HCEC 1CT (cell line): ENCODE measurements at regions not wholly inside any gene's neighbourhood (a gene's known extent, or its start where the extent isn't known, plus 50 kb on each side); places are given as distances from the start of the nearest gene placed in this dataset.
"Not testable (repeated sequence)": the region's sequence is repeated elsewhere in the genome, so short reads cannot be mapped to it uniquely, and the experiment has no call there.

Experiments
- DNase-seq: peaks from one replicate; pipeline ENCODE4 v3.0.0-alpha.2; 2017

DNA sequence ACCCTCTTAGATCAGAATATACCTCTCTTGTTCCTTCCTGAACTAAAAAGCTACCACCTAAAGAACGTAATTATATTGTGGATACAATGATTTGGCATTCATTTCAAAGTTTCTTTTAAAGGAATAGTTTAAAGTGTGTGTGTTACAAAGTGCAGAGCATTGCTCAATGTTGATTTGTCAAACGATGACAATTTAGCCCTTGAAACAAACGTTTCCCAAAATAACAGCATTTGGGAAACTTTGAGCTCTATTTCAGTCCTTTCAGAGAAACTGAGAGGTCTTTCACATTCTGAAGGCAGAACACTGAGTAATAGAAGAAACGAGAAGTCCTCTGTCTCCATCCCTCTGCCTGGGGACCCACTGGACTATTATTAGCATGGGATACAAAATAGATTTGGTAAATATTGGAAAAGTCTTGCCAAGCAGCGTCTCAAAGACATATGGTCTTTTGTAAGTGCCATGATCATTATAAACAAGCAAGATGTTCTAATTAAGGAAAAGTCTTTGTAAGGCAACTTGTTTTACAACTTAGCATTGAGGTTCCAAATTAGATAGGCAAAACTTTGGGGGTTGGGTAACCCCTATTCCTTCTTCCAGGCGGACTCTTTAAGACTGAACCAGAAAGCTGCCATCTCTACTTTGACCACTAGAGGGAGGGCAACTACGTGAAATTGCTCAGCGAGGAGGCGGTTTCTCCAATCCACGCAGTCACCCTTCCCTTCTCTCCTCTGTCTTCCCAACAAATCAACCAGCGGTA, 208.8 kb downstream of the RNF144B start:
- peak; percentile 45 for DNase-seq

DNA sequence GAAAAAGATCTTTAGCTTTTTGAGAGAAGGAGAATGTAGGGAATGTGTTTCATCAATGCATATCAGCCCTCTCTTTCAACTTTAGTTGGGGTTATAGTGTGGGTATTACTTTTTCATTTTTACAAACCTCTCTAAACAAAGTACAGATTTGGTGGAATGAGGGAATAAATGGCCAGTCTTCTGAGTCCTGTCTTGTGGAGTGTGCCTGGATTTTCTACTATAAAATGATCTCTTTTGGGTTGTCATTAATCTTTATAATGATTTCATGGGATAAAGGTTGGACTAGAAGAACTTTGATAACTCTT, 209.3 kb downstream of the RNF144B start:
- no peak for DNase-seq

DNA sequence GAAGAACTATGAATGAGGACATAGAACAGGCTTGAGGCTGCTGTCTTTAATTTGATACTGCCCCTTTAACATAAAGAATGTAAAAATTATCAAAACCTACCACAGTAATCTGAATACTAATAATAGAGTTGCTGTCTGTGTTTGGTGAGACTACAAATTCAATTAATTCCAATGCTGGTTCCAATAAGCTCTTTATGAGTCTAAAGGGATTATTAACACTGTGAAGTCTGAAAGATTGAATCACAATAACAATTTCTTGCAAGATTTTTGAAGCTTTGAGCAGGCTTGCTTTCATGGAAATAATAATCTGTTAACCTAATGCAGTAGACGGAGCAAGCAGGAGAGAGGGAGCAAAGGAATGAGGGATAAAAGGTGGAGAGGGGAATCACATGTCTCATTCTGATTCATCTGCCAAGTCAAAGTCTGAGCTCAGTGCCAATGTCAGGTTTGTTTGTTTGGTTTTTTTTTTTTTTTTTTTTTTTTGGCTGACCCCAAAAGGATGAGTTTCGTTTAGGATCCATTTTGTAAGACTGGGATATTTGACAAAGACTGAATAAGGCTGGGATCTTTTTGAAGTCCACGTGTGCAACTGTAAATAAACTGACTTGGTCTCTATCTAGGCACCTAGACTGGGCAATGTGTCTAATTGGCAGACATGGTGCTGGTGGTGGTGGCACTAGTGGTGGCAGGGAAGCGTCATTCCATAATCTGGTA, 211.6 kb downstream of the RNF144B start:
- DNase-seq = no peak

DNA sequence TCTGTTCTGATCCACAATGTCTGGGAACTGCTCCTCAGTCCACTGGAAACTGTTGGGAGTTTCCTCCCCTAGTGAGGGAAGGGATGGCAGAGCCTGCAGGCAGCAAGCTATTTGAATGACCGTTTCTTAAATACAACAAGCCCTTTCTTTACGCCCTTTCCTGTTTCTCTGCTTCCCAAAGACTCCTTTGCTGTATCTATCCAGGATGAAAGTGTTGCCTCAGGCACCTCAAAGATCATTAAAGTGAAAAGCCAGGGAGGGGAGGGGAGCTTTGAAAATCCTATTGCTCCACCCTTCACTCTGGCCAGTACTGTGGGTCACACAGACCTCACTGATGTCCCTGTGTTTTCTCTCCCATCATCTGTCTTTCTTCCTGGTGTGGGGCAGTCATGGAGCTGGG, 213.1 kb downstream of the RNF144B start:
- DNase-seq = no peak

DNA sequence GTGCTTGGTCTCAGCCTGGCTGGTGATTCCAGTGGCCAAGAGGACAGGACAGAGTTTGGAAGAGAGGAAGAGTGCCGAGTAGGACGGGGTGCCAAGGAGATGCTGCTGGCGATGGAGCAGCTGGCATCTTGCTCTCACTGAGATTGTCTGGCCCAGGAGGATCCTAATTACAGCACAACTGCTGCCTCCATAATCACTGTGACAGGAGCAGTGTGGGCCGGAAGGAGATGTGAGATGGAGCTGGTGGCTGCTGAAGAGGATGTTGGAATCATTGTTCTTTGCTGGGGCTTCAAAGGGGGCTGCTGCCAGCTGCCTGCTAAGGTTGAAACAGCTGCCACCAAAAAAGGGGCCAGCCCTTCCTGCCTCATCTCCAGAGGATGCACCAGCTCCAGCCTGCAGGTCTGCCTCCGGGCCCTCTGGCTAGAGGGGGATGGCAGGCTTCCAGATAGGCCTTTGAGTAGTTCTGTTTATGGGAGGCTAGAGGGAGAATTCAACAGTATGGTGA, 214.4 kb downstream of the RNF144B start:
- no peak for DNase-seq

DNA sequence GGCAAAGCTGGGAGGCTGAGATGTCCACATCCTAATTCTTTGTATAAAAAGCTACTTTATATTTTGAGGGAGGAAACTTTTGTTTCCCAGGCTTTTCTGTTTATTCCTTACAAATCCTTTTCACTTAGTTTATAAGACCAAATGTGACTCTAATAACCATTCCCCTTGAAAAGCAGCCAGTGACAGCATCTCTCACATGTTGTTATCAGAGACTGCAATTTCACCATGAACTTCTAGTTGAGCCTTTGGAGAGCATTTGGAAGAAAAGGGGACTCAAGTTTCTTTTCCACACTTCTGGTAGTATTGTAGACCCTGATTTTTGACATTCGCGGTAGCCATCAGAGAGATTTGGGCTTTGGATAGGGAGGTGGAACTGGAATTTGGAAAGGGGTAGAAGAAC, 215.8 kb downstream of the RNF144B start:
- no peak for DNase-seq

DNA sequence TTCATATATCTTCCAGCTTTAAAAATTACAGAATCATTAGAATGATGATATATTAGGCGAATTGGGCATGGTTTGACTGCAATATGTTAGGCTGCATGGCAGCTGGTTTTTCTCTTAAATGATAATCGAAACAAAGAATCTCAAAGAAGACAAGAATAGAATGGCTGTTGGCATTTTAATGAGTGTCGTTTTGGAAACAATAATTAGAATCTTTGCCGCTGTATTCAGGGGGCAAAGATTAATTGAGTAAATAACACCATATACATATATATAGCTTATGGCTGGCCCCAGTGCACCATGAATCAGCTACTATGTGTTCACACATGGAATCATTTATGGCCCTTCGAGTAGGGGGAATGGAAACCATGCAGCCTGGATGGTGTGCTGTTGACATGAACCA, 216.2 kb downstream of the RNF144B start:
- no peak for DNase-seq

DNA sequence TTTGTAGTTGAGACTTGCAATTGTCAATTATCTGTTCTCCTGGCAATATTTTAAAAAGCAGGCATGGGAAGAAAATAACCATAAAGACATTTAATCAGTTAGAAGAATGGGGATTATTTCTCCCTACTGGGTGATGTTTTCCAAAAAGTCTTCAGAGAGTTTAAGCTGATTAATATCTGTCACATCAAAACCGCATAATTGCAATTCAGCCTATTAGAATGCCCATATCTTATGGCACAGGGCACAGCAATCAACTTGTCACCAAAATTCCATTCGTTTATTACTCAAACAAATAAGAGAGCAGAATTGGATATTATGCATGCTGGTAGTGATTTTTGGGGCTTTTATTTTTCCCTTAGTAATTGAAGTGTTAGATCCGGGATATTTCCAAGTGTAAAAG, 218.7 kb downstream of the RNF144B start:
- no peak for DNase-seq

DNA sequence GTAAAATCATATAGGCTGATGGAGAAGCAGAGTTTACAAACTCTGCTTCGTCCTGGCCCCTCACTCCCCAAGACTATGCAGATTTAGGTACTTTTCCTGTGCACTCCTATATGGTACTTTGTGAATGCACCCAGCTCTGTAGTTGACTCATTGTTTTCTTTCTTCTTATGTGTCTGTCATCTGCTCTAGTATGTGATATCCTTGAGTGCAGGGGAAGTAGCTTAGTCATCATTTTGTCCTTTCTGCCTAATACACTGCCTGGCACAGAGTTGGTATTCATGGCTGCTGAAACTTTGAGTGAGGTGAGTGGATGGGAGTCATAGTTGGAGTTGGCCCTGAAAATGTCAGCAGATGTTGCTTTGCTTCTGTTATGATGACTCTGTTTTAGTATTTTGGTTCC, 222.6 kb downstream of the RNF144B start:
- DNase-seq = no peak

DNA sequence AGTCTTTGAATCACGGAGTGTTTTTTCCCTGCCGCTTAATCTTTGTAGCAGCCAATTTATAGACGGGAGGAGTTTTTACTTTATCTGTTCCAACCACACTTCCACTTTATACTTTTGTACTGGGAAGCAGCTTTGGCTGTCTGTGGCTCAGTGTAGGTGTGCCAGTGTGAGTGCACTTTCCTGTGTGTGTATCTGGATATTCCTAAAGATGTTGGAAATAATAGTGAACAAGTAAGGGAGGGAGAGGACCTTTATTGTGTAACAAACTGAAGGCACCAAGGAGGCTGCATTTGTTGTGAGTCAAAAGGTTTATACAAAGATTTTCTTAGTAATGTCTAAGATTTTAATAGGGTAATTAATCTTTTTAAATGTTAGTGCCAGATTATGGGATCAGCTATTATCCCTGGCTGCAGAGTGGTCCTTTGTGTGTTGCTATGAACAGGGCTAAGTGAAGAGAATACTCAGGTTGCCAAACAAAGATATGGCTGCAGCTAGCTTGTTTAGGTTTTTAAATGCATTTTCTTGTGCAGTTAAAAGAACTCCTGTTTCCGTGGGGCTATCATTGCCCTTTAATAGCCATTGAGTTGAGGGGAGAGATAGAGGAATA, 226.3 kb downstream of the RNF144B start:
- no peak for DNase-seq

DNA sequence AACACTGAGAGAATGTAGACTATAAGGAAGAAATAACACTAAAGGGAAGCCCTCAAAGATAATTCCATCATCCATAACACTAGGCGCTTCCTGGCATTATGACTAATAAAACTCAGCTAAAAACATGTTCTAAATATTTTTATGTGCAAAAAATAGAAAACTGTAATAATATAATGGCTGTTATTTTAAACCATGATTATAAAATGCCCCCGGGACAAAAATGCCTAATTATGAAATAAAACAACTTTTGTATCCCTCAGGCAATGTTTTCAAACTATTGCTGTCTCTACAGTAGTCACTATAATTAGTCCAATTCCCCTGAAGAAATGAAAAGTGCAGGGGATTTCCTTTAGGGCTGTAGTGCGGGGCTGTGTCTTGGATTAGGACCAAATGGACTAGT, 242.4 kb downstream of the RNF144B start:
- DNase-seq = no peak

DNA sequence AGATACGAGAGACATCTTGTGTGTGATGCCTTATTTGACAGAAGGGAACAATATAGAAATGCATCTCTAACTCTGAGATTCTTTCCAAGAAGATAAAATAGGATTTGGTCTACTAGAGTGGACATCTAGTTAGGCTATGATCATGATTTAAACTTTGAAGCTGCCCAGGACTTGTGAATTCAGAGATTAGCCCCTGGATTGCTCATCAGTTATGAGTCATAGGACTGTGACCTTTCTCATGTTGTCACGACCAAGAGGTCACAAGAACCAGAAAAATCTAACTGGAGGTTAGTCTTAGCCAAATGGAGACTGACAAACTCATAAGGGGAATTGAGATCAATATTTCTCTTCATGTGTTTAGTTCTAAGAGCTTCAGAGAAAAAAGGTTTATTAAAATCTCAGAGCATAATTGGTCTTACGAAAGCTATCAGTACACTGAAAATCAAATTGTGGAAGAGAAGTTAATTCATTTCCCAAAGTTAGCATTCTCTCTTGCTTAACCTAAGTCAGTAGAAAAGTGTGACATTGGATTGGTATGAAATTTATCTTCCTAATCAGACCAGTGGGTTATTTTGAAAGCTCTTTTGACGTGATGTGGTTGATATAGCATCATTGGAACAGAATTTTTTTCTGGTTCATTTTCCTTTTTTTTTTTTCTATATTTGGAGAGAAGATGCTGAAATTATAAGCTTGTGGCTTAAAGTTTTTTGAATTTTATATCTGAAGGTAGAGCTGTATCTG, 245.7 kb downstream of the RNF144B start:
- DNase-seq = peak; percentile 70

DNA sequence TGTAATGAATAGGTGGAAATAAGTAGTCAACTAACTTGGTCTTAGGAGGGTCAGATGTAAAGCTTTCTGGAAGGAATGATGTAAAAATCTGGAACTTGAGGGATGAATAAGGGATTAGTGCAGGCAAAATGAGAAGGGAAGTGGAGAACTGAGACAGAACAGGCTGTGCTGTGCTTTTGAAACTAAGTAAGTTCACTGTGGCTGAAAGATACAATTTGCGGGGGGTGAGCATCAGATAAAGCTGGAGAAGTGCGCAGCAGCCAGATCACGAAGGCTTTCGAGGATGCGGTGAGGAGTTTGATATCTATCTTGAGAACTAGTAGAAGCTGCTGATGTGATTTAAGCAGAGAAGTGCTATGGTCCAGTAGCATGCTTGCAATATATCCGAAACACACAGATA, 247.8 kb downstream of the RNF144B start:
- no peak for DNase-seq

DNA sequence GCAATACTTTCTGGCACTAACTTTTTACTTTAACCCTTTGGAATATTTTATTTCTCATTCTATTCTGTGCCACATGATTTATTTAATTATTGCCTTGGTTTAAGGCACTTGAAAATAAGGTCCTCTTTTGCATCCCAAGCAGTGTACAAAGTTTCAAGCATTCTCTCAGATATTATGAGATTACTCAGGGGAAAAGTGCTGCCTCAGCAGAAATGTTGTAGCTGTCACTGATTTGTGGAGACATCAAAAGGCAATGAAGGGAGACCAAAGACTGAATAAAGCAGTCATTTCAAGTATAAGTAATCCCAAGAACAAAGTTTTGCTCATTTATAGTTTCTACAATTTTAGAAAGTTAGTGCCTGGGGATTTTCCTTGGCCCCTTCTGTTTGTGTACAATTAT, 253.0 kb downstream of the RNF144B start:
- no peak for DNase-seq

DNA sequence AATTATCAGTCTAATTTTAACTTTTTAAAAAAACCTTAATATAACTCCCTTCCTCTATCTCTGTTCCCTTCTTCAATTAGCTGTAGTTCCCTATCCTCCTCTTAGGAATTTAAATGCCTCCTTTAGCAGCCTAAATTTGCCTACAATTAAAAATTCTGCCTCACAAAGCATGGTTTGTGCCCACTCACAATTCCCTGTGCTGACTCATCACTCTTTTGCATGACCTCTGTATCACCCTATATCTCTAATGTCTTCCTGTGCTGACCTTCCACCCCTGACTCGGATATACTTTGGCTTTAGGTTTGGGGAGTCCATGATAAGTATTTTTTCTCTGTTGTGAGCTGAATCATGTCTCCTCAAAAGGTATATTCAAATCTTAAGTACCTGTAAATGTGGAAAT, 253.6 kb downstream of the RNF144B start:
- no peak for DNase-seq

DNA sequence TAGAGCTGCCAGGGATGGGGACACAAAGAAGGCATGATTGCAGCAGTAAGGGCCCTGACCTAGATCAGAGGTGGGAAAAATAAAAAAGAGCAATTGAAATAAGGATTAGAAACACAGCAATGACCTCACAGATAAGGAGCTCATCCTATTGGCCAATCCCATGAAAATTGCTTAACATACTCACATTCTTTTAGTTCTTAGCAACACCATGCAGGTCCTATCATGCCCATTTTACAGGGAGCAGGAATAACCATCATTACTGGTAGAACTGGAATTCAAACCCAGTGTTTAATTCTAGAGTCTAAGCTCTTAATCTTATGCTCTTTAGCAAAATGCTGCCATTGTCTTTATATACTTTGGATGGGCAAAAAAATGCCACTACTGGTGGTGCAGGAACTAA, 267.7 kb downstream of the RNF144B start:
- no peak for DNase-seq

DNA sequence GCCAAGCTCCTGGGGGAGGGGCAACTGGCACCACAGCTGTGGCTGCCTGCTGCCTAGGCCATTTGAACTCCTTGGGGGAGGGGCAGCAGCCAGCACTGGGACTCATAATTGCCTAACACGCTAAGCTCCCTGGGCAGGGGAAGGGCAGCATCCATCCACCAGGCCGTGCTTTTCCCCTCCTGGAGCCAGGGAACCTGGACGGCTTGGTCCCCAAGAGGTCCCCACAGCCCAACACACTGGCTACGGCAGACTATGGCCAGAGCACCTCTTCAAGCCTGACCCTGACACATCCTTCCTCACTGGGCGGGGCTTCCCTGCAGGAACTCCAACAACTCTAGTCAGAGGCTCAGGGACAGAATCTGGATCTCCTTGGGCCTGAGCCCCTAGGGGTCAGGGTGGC, 269.4 kb downstream of the RNF144B start:
- no peak for DNase-seq

DNA sequence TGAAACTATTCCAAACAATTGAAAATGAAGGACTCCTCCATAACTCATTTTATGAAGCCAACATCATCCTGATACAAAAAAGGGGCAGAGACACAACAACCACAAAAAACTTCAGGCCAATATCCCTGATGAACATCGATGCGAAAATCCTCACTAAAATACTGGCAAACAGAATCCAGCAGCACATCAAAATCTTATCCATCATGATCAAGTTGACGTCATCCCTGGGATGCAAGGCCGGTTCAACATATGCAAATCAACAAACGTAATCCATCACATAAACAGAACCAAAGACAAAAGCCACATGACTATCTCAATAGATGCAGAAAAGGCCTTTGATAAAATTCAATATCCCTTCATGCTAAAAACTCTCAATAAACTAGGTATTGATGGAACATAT, 272.8 kb downstream of the RNF144B start:
- not testable (repeated sequence) for DNase-seq

DNA sequence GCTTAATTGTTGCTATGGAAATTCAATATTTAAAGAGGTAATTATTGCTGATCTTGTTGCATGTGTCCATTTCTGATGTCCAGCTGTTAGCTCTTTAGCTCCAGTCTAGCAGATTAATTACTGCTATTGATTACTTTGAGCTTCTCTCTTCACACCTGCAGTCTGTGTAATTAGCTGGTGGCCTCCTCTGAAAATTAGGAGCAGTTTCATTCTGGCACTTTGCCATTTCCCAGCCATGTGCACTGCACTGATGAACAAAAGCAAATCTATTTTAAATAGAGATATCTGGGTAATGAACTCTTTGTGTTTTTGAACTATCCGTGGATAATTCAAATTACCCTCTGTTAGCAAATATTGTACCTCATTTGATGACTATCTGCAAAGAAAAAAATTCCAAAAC, 275.9 kb downstream of the RNF144B start:
- no peak for DNase-seq

DNA sequence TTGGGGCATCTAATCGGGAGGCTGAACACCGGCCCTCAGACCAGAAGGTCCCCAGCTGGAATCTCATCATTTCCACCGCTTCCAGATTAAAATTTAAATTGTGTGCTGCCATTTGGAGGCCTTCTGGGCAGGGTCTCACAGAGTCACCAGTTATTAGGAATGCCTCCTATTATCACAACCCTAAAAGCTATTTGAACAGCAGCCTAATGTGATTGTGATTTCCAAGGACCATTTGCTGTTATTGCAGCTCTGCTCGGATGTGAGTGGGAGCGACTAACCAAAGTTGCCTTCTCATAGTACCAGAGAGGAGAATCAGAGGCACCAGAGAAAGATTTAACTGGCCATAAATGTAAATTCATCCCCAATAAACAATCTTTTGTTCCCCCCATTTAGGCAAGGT, 277.3 kb downstream of the RNF144B start:
- no peak for DNase-seq

DNA sequence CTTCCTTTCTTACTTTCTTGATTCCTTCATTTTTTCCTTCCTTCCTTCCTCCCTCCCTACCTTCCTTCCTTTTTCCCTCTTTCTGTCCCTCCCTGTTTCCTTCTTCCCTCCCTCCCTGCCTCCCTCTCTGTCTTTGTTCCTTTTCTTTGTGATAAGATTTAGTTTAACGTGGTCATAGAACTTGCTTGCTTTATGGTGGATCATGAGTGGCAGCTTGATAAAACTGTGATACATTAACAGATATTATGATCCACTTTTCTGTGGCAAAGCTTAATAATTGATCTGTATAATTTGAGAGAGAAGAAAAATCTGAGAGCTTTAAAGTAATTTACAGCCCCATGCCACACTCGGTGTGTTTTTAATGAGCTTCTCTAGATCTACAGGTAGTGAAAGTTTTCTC, 280.5 kb downstream of the RNF144B start:
- no peak for DNase-seq

DNA sequence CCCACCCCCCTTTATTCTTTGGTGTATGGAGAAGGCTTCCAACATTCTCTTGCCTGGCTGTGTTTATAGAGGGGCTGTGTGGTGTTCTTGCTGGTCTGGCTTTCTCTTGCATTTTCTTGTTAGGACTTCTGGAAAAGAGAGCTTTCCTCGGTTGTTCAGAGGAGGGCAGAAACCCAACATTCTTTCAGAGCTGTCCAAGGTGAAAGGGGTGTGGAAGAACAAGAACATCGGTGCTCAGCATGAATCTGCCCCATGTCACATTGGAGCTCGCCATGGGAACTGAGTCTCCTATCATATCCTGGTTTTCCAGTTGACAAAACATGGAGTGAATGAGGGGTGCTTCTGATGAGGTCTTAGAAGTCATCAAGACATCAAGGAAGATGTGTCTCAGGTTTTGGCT, 281.8 kb downstream of the RNF144B start:
- DNase-seq = no peak

DNA sequence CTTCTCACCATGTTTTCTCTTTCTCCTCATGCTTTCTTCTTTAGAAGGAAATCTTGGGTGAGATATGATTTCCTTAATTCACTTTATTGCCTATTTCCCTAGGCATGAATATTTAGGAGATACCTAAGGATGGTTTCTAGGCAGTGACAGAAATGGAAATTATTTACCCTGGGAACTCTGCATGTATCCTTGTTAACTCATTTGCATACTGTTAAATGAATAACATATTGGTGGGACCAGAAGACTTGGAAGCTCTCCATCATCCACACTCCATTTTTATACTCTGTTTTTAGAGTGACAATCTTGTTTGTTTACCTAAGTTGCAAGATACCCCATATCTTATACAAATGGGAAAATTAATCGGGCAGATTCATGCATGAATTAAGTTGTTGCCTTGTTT, 285.7 kb downstream of the RNF144B start:
- DNase-seq = no peak

DNA sequence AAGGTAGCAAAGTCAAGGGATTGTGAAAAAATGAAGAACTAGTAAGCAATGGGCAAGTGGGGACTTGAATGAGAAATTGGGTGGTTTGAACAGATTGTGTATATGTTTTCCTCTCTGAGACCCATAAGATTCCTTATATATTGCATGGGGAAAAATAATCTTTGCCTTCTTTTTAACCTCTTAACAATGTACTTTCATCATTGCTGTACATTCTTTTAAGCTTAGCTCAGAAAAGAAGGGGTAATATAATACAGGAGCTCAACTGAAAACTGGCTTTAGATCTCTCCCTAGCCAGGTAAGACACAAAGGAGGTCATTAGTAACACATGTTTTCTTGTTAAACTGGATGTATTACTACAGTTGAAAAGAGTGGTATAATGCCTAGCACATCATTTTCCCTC, 287.2 kb downstream of the RNF144B start:
- DNase-seq = no peak
